ENCODE measurements at regions not wholly inside any gene's neighbourhood (a gene's known extent, or its start where the extent isn't known, plus 50 kb on each side); places are given as distances from the start of the nearest gene placed in this dataset.

GRCh38 chr3:4147556-4148118 lies 155.5 kb upstream of the SETMAR start:
- no peak for DNase-seq (ENCODE audit: low spot score)
- no peak for TF ChIP-seq CTCF (IDR thresholded peaks at IDR 0.05; ENCODE audit: borderline replicate concordance, control extremely low read depth, extremely low read depth, insufficient read depth, missing control alignments)
- in situ Hi-C loops (cut with MboI; ENCODE audit: low sequenced_read_pairs, unreplicated experiment): no loop called here

GRCh38 chr3:4149296-4149695 lies 153.9 kb upstream of the SETMAR start:
- TF ChIP-seq CTCF (IDR thresholded peaks at IDR 0.05; ENCODE audit: borderline replicate concordance, control extremely low read depth, extremely low read depth, insufficient read depth, missing control alignments): no peak
- in situ Hi-C loops (cut with MboI; ENCODE audit: low sequenced_read_pairs, unreplicated experiment): no loop called here
- no peak for DNase-seq (ENCODE audit: low spot score)

- TF ChIP-seq CTCF (IDR thresholded peaks at IDR 0.05; ENCODE audit: borderline replicate concordance, control extremely low read depth, extremely low read depth, insufficient read depth, missing control alignments): no peak
- DNase-seq (ENCODE audit: low spot score): no peak
- in situ Hi-C loops (cut with MboI; ENCODE audit: low sequenced_read_pairs, unreplicated experiment): no loop called here
These were observed 152.4 kb upstream of the SETMAR start for GRCh38 chr3:4150816-4151215.

- in situ Hi-C loops (cut with MboI; ENCODE audit: low sequenced_read_pairs, unreplicated experiment): no loop called here
- no peak for DNase-seq (ENCODE audit: low spot score)
- TF ChIP-seq CTCF (IDR thresholded peaks at IDR 0.05; ENCODE audit: borderline replicate concordance, control extremely low read depth, extremely low read depth, insufficient read depth, missing control alignments): no peak
These were observed 151.3 kb upstream of the SETMAR start for GRCh38 chr3:4151859-4152258.

GRCh38 chr3:4153771-4154170 lies 149.4 kb upstream of the SETMAR start:
- no peak for DNase-seq (ENCODE audit: low spot score)
- no peak for TF ChIP-seq CTCF (IDR thresholded peaks at IDR 0.05; ENCODE audit: borderline replicate concordance, control extremely low read depth, extremely low read depth, insufficient read depth, missing control alignments)
- in situ Hi-C loops (cut with MboI; ENCODE audit: low sequenced_read_pairs, unreplicated experiment): no loop called here

GRCh38 chr3:4158329-4158728 lies 144.8 kb upstream of the SETMAR start:
- TF ChIP-seq CTCF (IDR thresholded peaks at IDR 0.05; ENCODE audit: borderline replicate concordance, control extremely low read depth, extremely low read depth, insufficient read depth, missing control alignments): no peak

GRCh38 chr3:4162096-4162495 lies 141.1 kb upstream of the SETMAR start:
- no peak for DNase-seq (ENCODE audit: low spot score)
- in situ Hi-C loops (cut with MboI; ENCODE audit: low sequenced_read_pairs, unreplicated experiment): no loop called here
- TF ChIP-seq CTCF (IDR thresholded peaks at IDR 0.05; ENCODE audit: borderline replicate concordance, control extremely low read depth, extremely low read depth, insufficient read depth, missing control alignments): no peak

More at GRCh38 chr3:4158329-4158728, 144.8 kb upstream of the SETMAR start:
- no peak for DNase-seq (ENCODE audit: low spot score)
- in situ Hi-C loops (cut with MboI; ENCODE audit: low sequenced_read_pairs, unreplicated experiment): no loop called here
